NB4 (cell line): ENCODE measurements at regions not wholly inside any gene's neighbourhood (a gene's known extent, or its start where the extent isn't known, plus 50 kb on each side); places are given as distances from the start of the nearest gene placed in this dataset.

Experiments
- CTCF ChIP-seq: IDR thresholded peaks from one replicate; pipeline ENCODE4 v1.5.1; 2012; ENCODE audit warnings: low read depth, low read length
- MYC ChIP-seq: IDR thresholded peaks from 2 replicates; pipeline ENCODE4 v1.6.1; 2011; ENCODE audit warnings: low read depth, low read length

GRCh38 chr5:133883916-133884315, 84.5 kb downstream of the C5orf15 start:
- TF ChIP-seq CTCF = no peak
- TF ChIP-seq MYC = no peak
